NCI-H774 (cell line): ENCODE measurements at regions not wholly inside any gene's neighbourhood (a gene's known extent, or its start where the extent isn't known, plus 50 kb on each side); places are given as distances from the start of the nearest gene placed in this dataset.
A peak's percentile ranks its signal among the peaks of the same experiment; 100 is the strongest.
"Not testable (repeated sequence)": the region's sequence is repeated elsewhere in the genome, so short reads cannot be mapped to it uniquely, and the experiment has no call there.

Source experiments
- DNase-seq: peaks from one replicate; lab custom pipeline; 2025; lab: John Stamatoyannopoulos, UW

DNA sequence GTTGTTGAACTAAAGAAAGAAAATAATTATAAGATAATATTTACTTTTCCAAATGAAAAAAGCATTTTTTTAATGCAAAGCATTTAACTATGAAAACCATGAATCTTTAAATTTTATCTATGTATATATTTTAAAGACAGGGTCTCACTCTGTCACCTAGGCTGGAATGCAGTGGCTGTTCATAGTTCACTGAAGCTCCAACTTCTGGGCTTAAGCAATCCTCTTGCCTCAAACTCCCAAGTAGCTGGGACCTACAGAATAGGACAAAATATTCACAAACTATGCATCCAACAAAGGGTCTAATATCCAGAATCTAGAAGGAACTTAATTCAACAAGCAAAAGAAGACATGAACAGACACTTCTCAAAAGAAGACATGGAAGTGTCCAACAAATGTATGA lies 55.9 kb upstream of the ALB start:
- DNase-seq, result no peak

DNA sequence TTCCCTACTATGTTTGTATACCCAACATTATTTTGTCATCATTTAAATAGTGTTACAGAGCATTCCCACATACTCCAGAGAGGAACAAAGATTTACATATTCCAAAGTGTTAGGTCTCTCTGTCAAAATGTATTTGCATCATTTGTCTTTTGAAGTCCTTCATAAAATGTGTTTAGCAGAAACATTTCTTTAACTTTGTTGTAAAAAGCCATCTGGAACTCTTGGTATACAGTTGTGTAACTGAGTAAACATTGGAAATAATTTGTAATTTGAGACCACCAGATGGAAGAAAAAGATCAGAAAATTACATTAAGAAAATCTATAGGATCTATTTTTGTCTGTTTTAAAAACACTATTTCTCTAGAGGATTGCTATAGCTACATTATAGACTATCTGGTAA lies 56.6 kb upstream of the ALB start:
- no peak for DNase-seq

DNA sequence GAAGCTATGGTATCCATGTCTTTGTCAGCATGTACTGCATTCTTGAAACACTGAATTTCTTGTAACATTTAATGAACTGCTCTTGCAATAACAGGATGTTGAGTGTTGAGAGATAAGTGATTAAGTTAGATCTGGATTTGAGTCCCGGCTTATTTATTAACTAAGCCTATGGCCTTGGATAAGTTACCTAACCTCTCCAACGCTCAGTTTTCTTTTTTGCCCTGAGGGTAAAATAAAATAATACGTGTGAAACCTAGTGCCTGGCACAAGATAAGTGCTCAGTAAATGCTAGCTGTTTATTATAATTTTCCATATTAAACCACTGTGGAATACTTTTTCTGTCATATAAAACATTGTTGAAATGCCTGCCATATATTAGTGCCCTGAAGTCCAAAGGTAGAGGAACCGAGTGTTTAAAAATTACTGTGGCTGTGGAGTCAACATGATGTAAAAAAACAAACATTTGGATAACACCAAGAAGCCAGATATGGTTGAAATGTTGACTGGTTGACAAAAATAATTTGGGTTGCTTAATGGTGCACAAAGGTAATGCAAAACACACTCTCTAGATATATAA lies 58.6 kb upstream of the ALB start:
- DNase-seq, result no peak

DNA sequence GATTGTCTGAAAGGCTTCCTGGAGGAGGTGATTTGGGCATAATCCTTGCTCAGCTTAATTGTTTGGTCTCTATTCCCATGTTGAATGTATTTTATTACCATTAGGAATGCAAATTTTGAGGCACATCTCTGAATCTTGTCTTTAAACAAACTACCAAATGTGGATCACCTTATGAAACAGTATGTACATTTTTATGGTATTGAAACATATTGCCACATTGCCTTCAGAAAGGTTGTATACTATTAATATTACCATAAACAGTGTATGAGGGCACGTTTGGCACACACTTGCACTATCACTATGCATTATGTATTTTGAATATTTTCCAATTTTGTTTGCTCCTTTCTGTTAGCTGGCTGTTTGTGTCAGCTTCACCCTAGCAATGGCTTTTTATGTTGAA lies 60.0 kb upstream of the ALB start:
- DNase-seq, result no peak

DNA sequence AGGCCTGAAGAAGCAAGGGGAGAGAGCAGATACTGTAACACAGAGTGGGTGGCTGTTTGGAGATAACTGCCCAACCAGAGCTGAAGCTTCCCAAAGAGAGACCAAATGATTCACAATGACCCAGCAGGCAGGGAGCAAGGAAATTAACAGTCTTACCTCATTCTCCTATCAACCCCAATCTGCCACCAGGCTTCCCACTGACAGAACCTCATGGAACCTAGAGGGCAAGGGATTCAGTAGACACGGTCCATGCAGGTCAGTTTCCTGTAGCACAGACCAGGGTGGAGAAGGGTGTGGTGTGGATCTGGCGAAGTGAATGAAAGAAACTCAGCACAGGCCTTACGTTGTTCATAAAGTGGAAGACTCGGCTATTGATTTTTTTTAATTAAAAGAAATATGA lies 60.7 kb upstream of the ALB start:
- no peak for DNase-seq

DNA sequence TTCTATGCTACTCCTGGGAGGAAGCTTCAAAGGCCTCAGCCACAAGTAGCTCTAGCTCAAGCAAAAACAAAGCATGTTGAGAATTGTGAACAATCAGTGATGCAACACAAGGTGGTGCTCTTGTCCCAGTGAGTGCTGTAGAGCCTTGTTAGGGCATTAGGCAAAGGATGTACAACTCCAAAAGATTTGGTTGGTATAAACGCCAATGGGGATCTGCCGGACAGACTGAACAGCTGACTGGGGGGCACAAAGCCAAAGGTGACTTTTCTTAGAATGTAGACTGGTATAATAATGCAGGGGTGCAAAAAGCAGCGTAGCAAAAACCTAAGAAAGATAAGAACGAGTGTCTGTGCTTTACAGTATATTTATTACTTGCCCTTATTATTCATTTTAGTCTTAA lies 62.6 kb upstream of the ALB start:
- DNase-seq, result peak; percentile 66

DNA sequence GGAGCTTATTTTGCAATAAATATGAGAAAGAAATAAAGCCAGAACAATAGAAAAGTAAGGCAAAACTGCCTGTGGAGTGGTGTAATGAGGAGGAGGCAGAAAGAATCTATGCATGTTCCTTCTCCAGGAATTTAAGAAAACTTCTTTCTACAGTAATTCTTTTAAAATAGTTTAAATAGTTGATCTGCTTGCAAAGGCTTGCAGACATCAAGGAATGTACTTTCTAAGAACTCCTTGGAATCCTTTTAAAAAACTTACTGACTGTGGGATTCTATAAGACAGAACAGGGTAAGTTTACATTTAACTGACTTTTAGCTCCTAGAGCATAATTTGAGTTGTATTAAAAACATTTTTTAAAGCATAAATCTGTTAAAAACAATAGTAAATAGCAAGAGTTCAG lies 63.2 kb upstream of the ALB start:
- DNase-seq, result no peak

DNA sequence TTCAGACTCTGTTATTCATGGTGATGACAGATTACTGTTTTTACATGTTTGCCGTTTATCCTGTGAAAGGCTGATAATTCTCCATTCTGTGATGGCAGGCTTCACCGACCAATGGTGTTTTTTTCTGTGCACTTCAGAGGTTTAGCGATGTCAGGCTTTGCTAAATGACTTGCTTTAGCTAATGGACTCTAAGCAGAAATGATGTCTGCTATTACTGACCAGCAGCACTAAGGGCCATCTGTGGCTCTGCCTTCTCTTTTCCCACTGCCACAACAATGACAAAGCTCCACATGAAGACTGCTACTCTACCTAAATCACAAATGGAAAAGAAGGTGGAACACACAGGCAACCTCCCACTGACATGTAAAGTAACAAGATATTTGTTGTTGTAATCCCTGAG lies 68.4 kb upstream of the ALB start:
- no peak for DNase-seq

DNA sequence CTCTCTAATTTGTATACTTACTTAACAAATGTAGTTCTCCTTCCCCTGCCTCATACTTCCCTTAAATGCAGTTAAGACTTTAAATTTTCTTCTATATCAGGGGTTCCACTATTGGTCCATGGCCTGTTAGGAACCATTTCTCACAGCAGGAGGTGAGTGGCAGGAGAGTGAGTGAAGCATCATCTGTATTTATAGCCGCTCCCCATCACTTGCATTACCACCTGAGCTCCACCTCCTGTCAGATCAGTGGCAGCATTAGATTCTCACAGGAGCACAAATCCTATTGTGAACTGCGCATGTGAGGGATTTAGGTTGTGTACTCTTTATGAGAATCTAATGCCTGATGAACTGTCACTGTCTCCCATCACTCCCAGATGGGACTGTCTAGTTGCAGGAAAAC lies 72.1 kb upstream of the ALB start:
- DNase-seq, result not testable (repeated sequence)

DNA sequence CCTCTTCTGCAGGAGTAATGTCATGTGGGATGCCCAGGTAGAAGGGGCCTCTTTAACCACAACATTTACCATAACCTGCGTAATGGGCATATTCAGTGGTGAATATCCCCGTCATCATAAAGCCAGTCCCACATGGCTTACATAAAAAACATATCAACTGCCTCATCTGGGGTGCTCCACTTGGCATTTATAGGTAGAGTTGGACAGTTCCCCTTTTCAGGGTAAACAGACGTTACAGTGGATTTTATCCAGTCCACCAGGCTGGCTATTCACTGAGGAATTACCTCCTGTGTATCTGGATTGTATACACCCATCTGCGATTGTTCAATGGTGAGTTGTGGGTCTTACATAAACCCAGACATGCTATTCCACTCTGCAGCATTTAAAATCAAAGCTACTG lies 70.7 kb upstream of the ANKRD17 start:
- DNase-seq, result no peak

DNA sequence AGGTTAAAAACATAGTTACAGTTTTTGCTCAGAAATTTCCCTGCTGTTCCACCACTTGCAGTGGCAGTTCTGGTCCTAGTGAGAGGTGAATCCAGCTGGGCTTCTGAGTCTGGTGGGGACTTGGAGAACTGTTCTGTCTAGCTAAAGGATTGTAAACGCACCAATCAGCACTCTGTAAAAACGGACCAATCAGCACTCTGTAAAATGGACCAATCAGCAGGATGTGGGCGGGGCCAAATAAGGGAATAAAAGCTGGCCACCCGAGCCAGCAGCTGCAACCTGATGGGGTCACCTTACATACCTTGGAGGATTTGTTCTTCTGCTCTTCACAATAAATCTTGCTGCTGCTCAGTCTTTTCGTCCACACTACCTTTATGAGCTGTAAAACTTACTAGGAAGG lies 67.2 kb upstream of the ANKRD17 start:
- DNase-seq, result not testable (repeated sequence)

DNA sequence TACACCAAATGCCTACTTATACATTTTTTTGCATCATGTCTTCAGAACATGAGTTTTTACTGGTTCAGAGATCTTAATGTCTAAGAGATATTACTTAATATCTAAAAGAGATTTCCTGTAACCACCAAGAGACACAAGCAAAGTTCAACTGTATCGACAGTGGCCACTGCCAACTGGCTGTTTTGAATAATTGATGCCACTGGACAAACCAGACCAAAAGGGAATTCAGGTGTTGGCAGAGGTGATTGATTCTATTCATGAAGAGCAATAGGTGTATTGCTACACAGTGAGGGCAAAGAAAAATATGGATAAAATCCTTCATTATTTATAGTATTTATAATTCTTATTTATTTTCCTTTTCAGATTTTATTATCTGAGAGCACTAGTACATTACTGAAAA lies 58.5 kb upstream of the ANKRD17 start:
- DNase-seq, result no peak

DNA sequence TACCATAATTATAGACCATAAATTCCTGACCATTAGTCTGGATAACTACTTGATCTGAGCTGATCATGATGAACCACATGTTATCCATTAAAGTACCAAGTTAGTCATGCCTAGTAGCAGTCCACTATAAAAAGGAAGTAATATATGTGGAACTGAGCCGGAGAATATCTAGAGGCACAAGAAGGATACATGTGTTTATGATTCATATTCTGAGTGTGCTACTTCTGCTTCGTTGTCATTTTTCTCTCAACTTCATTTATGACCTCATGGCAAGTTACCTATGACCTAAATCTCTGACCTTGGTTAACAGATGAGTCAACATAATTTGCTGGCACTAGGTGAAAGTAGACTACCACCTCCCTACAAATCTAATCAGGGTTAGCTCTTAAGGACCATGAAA lies 56.5 kb upstream of the ANKRD17 start:
- no peak for DNase-seq

DNA sequence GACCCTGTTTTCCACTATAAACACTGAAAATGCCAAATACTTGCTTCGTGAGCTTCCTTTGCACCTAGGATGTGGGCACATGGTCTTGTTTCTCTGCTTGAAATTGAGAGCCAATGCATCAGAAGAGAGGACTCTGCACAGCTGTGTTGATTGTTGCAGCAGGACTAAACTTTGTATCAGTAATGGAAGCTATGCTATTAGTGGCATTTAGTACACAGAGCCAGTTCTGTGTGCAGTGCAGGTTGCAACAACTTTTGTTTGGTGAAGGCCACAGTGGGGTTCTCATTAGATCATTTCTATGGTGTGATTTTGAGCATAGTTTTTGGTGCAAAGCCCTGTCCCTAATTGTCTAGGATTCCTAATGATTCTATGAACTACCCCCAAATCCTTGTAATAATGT lies 54.4 kb upstream of the ANKRD17 start:
- DNase-seq, result no peak

DNA sequence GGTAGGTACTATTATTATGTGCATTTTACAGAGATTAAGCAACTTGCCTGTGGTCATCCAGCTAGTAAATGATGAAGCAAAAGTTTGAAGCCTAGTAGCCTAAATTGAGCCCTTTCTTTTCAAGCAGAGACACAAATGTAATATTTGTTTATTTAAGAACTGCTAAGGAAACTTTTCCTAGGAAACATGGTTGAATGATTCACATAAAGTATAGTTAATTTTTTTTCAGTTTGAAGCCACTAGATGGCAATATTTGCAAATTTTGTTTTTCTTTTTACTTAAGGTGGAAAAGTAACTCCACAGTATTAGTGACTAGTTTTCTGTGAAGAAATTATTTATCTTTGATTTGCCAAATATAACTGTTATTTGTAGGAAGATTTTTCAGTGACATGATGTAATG lies 52.8 kb upstream of the ANKRD17 start:
- peak; percentile 3 for DNase-seq

DNA sequence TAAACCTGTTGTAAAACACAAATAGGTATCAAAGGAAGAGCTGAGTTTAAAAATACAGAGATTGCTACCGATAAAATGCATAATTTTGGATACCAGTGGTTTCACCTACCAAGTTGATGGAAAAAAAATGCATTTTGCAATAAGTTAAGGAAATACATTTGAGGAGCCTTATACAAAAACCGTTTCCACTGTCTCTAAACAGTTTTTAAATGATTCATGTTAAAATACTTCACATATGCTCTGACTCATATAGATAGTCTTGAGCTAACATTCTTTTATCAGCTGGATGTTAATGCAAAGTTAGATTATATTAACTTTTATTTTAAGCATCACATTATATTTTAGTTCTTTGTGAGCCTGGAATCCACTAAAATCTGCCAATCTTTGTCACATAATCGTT lies 50.6 kb upstream of the ANKRD17 start:
- no peak for DNase-seq
